Immature natural killer cell (primary cell): ENCODE measurements at regions not wholly inside any gene's neighbourhood (a gene's known extent, or its start where the extent isn't known, plus 50 kb on each side); places are given as distances from the start of the nearest gene placed in this dataset.

Experiments
- DNase-seq, 3 donors: peaks; one replicate each; pipeline ENCODE4 v3.0.0; 2022; ENCODE audit warnings: mixed read lengths in 1 of 3
- H3K27ac Mint-ChIP-seq, 6 donors: one replicate each; pipeline ENCODE4 v1.8.0; 2020; ENCODE audit warnings: mixed read lengths in 6 of 6, mild to moderate bottlenecking in 5 of 6, inconsistent platforms in 4 of 6, moderate library complexity in 3 of 6
- H3K27me3 Mint-ChIP-seq, 3 donors: one replicate each; pipeline ENCODE4 v1.8.0; 2020 to 2021; ENCODE audit warnings: low read depth in 3 of 3, mild to moderate bottlenecking in 3 of 3, mixed read lengths in 3 of 3, moderate library complexity in 3 of 3, inconsistent platforms in 1 of 3
- H3K36me3 Mint-ChIP-seq, 3 donors: one replicate each; pipeline ENCODE4 v1.8.0; 2020; ENCODE audit warnings: mixed read lengths in 3 of 3, inconsistent platforms in 2 of 3, mild to moderate bottlenecking in 2 of 3
- H3K4me1 Mint-ChIP-seq, 2 donors: one replicate each; pipeline ENCODE4 v1.8.0; 2020; ENCODE audit warnings: inconsistent platforms in 2 of 2, mild to moderate bottlenecking in 2 of 2, mixed read lengths in 2 of 2, moderate library complexity in 1 of 2
- H3K4me3 Mint-ChIP-seq, 5 donors: one replicate each; pipeline ENCODE4 v1.8.0; 2020; ENCODE audit warnings: mild to moderate bottlenecking in 5 of 5, mixed read lengths in 5 of 5, inconsistent platforms in 3 of 5, moderate library complexity in 3 of 5
- H3K9me3 Mint-ChIP-seq, 6 donors: one replicate each; pipeline ENCODE4 v1.8.0; 2020; ENCODE audit warnings: mild to moderate bottlenecking in 6 of 6, mixed read lengths in 6 of 6, inconsistent platforms in 4 of 6, moderate library complexity in 3 of 6

DNA sequence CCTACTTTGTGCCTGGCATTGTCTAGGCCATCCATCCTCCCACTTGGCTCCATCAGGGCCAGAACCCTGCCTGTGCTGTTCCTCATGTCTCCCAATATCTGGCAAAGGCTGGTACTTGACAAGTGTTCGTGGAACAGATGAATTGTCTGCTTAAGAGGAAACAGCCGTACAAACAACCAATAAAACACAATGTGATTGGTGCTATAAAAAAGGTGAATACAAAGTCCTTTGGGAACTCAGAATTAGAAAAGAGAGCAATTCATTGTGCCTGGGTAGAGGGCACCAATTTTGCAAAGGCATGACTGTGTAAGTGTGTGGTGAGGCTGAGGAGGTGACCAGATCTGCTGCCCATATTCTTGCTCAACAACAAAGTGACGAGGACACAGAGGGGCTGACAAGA, 164.5 kb upstream of the PPP2R3A start:
- peak overlapping the region in 1 of 6 donors; percentile 15 for H3K27ac Mint-ChIP-seq

DNA sequence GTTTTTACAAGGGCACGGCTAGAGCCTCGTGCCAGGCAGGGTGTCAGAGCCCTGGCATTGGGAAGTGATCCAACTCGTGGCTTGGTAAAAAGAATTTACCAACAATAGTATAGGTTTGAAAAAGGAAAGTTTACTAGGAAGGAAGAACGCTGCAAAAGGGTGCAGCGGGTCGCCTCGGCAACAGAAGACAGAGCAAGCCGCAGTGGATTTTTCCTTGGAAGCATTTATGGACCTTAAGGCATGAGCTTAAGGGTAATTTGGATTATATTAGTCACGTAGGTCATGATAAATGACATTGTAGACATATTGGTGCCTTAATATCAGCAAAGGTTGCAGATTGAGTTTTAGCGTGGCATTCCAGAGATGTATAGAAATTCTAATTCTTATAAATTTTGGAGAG, 163.4 kb upstream of the PPP2R3A start:
- H3K9me3 Mint-ChIP-seq, result peaks cover 0 to 5% (median 0%) of the 10 kb centered on the region in 6 donors

More for the DNA sequence above, 164.5 kb upstream of the PPP2R3A start:
- no peaks in the 10 kb centered on the region for H3K4me1 Mint-ChIP-seq
- no peaks in the 10 kb centered on the region for H3K36me3 Mint-ChIP-seq
- H3K27me3 Mint-ChIP-seq, result peaks cover 0 to 5% (median 4%) of the 10 kb centered on the region in 3 donors
- no peak overlapping the region for H3K4me3 Mint-ChIP-seq
- H3K9me3 Mint-ChIP-seq, result peaks cover 0 to 6% (median 0%) of the 10 kb centered on the region in 6 donors
- no peak for DNase-seq

DNA sequence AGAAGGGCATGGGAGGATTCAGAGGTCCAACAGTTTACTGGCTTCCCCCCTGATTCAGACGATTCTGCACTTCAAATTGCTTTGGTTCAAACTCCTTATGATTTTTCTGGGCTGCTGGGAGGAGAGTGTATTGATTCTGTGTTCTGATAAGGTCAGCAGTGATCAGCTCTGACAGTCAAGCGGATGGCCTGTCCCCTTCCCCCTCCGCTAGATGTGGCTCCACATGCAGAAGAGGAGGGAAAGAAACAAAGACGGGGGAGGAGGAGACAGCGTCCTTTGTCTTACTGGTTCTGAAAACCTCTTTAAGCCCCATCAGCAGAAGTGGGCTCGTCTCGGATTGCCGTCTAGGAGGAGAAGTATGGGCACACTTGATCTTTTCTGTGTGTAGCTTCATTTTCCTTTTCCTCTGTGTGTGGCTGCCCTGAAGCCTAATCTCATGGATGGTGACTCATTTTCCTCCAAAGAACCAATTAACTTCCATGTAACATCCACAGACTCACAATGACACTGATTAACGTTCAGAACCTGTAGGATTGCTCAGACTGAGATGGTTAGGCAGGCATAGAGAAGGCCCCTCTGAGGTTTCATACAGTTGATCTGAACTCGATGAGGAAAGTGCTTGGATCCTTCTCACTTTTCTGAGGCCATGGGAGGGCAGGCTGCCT, 162.4 kb upstream of the PPP2R3A start:
- DNase-seq, result no peak
- Mint-ChIP-seq H3K27me3 (peaks cover 0 to 5% (median 3%) of the 10 kb centered on the region in 3 donors), H3K9me3 (peaks cover 0 to 5% (median 0%) of the 10 kb centered on the region in 6 donors), H3K36me3 (no peaks in the 10 kb centered on the region), H3K4me3 (no peak overlapping the region), H3K4me1 (no peaks in the 10 kb centered on the region), H3K27ac (no peak overlapping the region)

More for the DNA sequence above, 163.4 kb upstream of the PPP2R3A start:
- Mint-ChIP-seq H3K4me1 (no peaks in the 10 kb centered on the region), H3K4me3 (no peak overlapping the region), H3K27ac (no peak overlapping the region), H3K36me3 (no peaks in the 10 kb centered on the region), H3K27me3 (peaks cover 0 to 5% (median 4%) of the 10 kb centered on the region in 3 donors)
- no peak for DNase-seq

DNA sequence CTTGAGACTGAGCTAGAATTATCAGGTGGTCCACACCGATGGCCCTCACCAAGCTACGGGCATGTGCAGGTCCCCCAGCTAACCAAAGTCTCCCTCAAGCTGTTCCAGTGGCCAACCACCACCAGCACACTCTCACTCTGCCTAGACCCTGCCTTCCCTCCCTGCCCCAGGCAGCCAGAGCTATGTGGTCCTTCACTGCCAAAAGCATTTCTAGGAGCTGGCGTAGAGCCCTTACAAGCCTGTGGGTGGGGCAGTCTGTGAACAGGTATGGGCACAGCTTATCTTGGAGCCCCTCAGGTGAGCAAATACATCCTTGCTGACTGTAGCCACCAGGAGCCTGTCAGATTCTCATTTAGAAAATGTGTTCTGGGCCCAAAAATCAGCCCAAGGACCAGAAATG, 159.8 kb upstream of the PPP2R3A start:
- Mint-ChIP-seq H3K4me3 (no peak overlapping the region), H3K4me1 (no peaks in the 10 kb centered on the region), H3K27ac (no peak overlapping the region), H3K36me3 (no peaks in the 10 kb centered on the region), H3K9me3 (peaks cover 0 to 6% (median 0%) of the 10 kb centered on the region in 6 donors), H3K27me3 (peaks cover 0 to 5% (median under 1%) of the 10 kb centered on the region in 3 donors)
- no peak for DNase-seq

DNA sequence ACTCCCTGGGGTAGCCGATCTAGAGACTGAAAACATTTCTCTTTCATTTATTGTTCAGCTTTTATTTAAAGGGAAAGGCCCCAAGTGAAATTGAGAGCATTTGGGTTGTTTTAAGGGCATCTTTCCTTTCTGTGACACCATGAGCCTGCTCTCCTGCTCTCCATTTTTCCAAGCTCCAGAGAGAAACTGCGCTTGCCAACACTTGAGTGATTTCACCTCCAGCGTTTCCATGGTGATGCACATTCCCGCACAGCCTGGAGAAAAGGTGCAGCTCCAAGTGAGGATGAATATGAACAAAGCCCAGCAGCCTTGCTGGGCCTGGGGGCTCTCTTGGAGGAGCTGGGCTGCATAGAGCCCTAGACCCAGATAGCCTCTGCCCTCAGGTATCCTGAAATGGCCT, 159.2 kb upstream of the PPP2R3A start:
- no peak overlapping the region for H3K4me3 Mint-ChIP-seq
- no peaks in the 10 kb centered on the region for H3K36me3 Mint-ChIP-seq
- no peak overlapping the region for H3K27ac Mint-ChIP-seq

DNA sequence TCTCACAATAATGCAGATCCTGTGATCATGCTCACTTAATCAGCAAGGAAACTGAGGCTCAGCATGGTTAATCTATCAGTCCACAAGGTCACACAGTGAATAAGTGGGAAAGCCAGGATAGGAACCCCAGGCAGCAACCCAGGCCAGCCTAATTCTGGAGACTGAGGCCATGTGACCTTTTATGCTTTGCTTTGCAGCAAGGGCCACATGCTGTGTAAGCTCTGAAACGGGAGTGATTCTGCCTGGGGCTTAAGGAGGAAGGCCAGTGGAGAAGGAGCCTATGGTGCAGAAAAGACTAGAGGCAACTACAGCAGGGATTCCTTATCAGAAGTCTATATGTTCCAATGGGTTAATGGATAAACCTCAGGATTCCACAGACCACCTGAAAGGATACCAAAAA, 157.6 kb upstream of the PPP2R3A start:
- H3K27me3 Mint-ChIP-seq, result no peaks in the 10 kb centered on the region

More for the DNA sequence above, 159.2 kb upstream of the PPP2R3A start:
- Mint-ChIP-seq H3K9me3 (peaks cover 0 to 7% (median 0%) of the 10 kb centered on the region in 6 donors), H3K27me3 (peaks cover 0 to 5% (median 0%) of the 10 kb centered on the region in 3 donors), H3K4me1 (no peaks in the 10 kb centered on the region)
- no peak for DNase-seq

DNA sequence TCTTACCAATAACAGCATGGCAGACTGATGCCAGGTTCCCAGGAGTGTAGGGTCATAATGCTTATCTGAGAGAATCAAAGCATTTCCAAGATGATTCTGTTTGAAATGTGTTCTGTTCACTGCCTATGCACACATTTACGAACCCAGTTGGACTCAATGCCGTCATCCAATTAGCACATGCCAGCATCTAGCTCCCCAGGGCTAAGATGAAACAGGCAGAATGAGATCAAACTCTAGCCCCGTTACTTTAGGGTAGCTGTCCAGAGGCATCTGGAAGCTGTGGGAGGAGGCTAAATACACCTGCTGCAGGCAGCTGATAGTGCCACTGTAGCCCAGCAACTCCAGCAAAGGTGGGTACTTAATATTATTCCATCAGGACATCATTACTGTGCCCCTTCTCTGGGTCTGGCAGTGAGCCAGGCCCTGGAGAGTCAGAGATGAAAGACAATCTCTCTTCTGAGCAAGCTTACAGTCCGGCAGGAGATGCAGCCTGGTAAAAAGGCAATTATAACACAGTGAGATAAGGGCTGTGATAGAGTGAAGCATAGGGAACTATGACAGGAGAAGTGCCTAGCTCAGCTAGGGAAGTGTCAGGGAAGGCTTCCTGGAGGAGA, 156.4 kb upstream of the PPP2R3A start:
- Mint-ChIP-seq H3K27me3 (no peaks in the 10 kb centered on the region), H3K27ac (no peak overlapping the region), H3K4me1 (no peaks in the 10 kb centered on the region), H3K4me3 (no peak overlapping the region), H3K36me3 (no peaks in the 10 kb centered on the region), H3K9me3 (peaks cover 0 to 6% (median 0%) of the 10 kb centered on the region in 6 donors)
- DNase-seq, result no peak

More for the DNA sequence above, 157.6 kb upstream of the PPP2R3A start:
- Mint-ChIP-seq H3K4me3 (no peak overlapping the region), H3K27ac (no peak overlapping the region), H3K36me3 (no peaks in the 10 kb centered on the region), H3K4me1 (no peaks in the 10 kb centered on the region), H3K9me3 (peaks cover 0 to 6% (median 0%) of the 10 kb centered on the region in 6 donors)
- no peak for DNase-seq

DNA sequence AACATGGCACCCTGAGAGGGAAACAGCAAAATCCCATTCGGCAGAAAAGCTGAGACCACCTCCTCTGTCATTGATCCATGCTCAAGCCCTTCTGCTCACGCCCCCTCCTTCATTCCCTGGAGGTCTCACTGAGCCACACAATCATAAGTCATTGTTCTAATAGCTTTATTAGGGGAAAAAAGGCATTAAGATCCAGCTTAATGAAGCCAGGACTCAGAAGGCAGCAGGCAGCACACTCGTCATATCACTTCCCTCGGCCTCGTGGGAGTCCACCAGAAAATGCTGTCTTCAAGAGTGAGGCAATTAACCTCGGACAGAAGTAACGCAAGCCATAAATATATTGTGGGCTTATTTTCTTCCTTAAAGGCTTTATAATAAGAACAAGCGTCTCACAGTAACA, 153.9 kb upstream of the PPP2R3A start:
- no peaks in the 10 kb centered on the region for H3K36me3 Mint-ChIP-seq
- H3K27ac Mint-ChIP-seq, result no peak overlapping the region
- no peaks in the 10 kb centered on the region for H3K4me1 Mint-ChIP-seq
- H3K4me3 Mint-ChIP-seq, result no peak overlapping the region
- peaks cover 0 to 9% (median 0%) of the 10 kb centered on the region in 6 donors for H3K9me3 Mint-ChIP-seq
- no peak for DNase-seq
- peaks cover 0 to 2% (median 0%) of the 10 kb centered on the region in 3 donors for H3K27me3 Mint-ChIP-seq

DNA sequence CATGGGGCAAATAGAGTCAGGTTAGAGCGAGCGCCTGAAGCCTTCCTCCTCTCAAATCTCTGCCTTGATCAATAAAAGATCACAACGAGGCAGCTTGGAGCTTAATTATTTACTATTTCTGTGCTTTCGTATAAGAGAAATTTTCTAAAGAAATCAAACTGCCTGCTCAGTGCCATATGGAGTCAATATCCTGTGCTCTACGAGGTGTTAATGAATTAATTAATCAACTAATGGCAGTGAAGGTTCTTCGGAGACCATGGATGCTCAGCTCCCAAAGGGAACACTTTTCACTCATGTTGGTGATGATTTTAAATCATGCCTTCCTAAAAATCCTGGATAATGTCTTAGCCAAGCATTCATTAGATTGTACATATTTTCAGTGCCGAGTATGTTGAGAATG, 153.5 kb upstream of the PPP2R3A start:
- Mint-ChIP-seq H3K4me3 (no peak overlapping the region), H3K27ac (no peak overlapping the region), H3K4me1 (no peaks in the 10 kb centered on the region), H3K27me3 (peaks cover 0 to 2% (median 0%) of the 10 kb centered on the region in 3 donors), H3K9me3 (peaks cover 0 to 9% (median 0%) of the 10 kb centered on the region in 6 donors), H3K36me3 (no peaks in the 10 kb centered on the region)
- DNase-seq, result no peak

DNA sequence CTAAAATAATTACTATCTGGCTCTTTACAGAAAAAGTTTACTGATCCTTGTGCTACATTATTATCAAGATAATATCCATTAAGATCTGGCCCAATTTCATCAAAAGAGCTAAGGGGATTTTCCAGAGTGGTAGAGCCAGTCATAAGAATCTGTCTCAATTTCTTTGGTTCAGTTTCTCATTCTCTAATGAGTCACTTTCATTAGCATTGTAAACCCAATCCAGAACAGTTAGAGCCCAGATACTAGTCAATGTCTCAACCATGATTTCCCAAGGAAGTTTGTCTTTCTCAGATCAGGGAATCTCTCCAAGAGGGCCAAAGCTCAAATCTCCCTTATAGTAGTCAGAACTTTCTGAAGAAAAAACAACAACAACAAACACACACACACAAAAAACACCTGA, 131.1 kb upstream of the PPP2R3A start:
- Mint-ChIP-seq H3K27ac (no peak overlapping the region), H3K36me3 (no peaks in the 10 kb centered on the region), H3K9me3 (peaks cover 0 to 4% (median 0%) of the 10 kb centered on the region in 6 donors), H3K4me3 (no peak overlapping the region), H3K4me1 (no peaks in the 10 kb centered on the region), H3K27me3 (peaks cover 0 to 2% (median 0%) of the 10 kb centered on the region in 3 donors)
- no peak for DNase-seq

DNA sequence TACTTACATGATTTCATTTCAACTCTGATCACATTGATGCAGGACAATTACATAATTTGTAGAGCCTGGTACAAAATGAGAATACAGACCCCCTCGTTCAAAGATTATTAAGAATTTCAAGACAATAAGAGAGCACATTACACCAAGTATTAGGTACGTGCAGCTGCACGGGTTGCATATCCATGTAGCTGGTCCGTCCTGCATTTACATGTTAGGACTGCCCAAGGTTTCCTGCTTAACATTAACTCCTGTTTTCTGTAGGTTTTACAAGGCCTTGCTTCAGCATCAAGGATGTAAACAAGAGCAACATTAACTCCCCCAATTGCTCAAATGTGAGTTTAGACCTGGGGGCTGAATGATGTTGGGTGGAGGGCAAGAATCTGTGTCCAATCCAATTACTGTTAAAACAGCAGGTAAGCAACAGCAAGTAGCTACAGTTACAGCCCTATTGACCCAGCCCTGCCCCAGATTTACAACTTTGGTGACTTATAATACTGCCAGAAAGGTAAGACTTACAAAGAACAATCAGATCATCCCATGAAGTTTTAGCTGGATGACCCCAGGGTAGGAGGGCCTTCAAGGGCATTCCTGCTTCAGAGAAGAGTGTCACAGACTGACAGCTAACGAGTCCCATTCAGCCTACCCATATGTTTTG, 127.4 kb upstream of the PPP2R3A start:
- peaks cover 0 to 2% (median 0%) of the 10 kb centered on the region in 6 donors for H3K9me3 Mint-ChIP-seq
- no peak overlapping the region for H3K4me3 Mint-ChIP-seq
- no peak overlapping the region for H3K27ac Mint-ChIP-seq
- peaks cover 0 to 2% (median 2%) of the 10 kb centered on the region in 3 donors for H3K27me3 Mint-ChIP-seq
- no peaks in the 10 kb centered on the region for H3K36me3 Mint-ChIP-seq
- DNase-seq, result no peak
- no peaks in the 10 kb centered on the region for H3K4me1 Mint-ChIP-seq

DNA sequence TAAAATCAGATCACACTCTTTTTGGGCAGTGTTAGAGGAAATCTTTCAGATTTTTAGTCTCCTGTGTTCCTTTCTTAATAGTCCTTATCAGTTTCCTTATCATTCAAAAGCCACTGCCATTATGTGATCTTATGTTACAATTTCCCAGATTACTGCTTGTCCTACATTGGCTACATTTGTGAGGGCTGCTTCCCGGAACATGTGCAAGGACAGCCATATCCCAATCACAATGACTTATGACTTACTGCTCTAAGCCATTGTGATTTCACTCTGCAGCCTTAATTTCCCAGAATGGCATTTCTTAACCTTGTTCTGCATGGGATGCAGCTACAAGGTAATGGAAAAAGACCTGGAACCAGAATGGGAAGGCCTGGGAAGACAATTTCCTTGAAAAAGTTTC, 125.1 kb upstream of the PPP2R3A start:
- Mint-ChIP-seq H3K27ac (no peak overlapping the region), H3K4me3 (no peak overlapping the region), H3K36me3 (no peaks in the 10 kb centered on the region), H3K9me3 (peaks cover 0 to 2% (median 0%) of the 10 kb centered on the region in 6 donors), H3K4me1 (no peaks in the 10 kb centered on the region), H3K27me3 (peaks cover 0 to 2% (median 0%) of the 10 kb centered on the region in 3 donors)
- no peak for DNase-seq

DNA sequence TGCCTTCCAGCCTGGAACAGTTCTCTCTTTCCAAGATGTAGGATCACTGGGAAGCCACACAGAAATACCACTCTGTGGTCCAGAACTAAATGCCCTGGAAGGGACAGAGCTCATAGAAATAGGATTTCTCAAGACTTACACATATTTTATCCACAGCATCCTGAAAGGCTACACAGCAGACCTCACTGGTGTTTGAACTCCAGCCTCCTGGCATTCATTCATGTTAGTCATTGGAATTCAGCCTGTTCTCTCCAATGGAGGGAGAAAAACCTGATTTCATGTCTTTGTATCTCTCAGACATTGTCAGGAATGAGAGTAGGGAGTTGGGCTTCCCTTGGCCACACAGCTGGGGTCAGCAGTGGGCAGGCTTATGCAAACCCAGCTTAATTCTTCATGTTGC, 121.1 kb upstream of the PPP2R3A start:
- Mint-ChIP-seq H3K36me3 (no peaks in the 10 kb centered on the region), H3K4me3 (no peak overlapping the region), H3K27me3 (peaks cover 0 to 2% (median 0%) of the 10 kb centered on the region in 3 donors)

DNA sequence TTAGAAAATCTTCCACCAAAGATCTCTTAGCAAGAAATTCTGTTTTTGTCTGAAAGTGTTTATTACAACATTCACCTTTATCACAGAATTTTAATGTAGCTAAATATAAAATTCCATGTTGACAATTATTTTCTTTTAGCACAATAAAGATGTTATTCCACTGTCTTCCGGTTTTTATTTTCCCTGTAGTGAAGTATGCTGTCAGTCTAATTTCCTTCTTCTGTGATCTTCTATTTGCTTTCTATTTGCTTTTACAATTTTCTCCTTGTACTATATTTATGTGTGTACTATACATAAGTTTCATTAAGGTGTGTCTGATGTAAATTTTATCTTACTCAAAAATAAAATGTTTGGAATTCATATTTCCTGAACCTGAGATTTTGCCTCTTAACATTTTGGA, 117.5 kb upstream of the PPP2R3A start:
- Mint-ChIP-seq H3K27ac (no peak overlapping the region), H3K4me1 (no peaks in the 10 kb centered on the region), H3K4me3 (no peak overlapping the region), H3K9me3 (peaks cover 0 to 5% (median 2%) of the 10 kb centered on the region in 6 donors), H3K27me3 (peaks cover 0 to 4% (median 0%) of the 10 kb centered on the region in 3 donors), H3K36me3 (no peaks in the 10 kb centered on the region)
- DNase-seq, result no peak

More for the DNA sequence above, 121.1 kb upstream of the PPP2R3A start:
- no peaks in the 10 kb centered on the region for H3K4me1 Mint-ChIP-seq
- no peak for DNase-seq
- H3K27ac Mint-ChIP-seq, result no peak overlapping the region
- H3K9me3 Mint-ChIP-seq, result peaks cover 0 to 5% (median under 1%) of the 10 kb centered on the region in 6 donors
